H9 (cell line): ENCODE measurements at regions not wholly inside any gene's neighbourhood (a gene's known extent, or its start where the extent isn't known, plus 50 kb on each side); places are given as distances from the start of the nearest gene placed in this dataset.

Experiments
- DNase-seq: peaks from one replicate; pipeline ENCODE4 v3.0.0-alpha.2; 2017
- H2AFZ ChIP-seq: one replicate; pipeline ENCODE4 v1.6.1; 2013; ENCODE audit warnings: mild to moderate bottlenecking, low read length, control low read depth, moderate library complexity
- H2AK5ac ChIP-seq: 2 replicates; pipeline ENCODE4 v1.6.1; 2013; ENCODE audit warnings: low read length, control low read depth, mixed read lengths; ENCODE audit not compliant: insufficient read length
- H2BK120ac ChIP-seq: one replicate; pipeline ENCODE4 v1.6.1; 2013; ENCODE audit warnings: low read depth, mild to moderate bottlenecking, low read length, control low read depth, inconsistent platforms; ENCODE audit not compliant: poor library complexity, severe bottlenecking
- H2BK12ac ChIP-seq: 2 replicates; pipeline ENCODE4 v1.6.1; 2013; ENCODE audit warnings: low read length, control low read depth, mixed read lengths, low read depth; ENCODE audit not compliant: insufficient read length
- H2BK15ac ChIP-seq: 2 replicates; pipeline ENCODE4 v1.6.1; 2013; ENCODE audit warnings: low read depth, low read length, control low read depth
- H2BK20ac ChIP-seq: one replicate; pipeline ENCODE4 v1.6.1; 2013; ENCODE audit warnings: low read depth, mild to moderate bottlenecking, low read length, control low read depth, inconsistent platforms; ENCODE audit not compliant: poor library complexity, severe bottlenecking
- H2BK5ac ChIP-seq: 2 replicates; pipeline ENCODE4 v1.6.1; 2013; ENCODE audit warnings: low read length, control low read depth, mixed read lengths; ENCODE audit not compliant: insufficient read length
- H3K14ac ChIP-seq: 2 replicates; pipeline ENCODE4 v1.6.1; 2013; ENCODE audit warnings: low read length, control low read depth; ENCODE audit not compliant: insufficient read depth
- H3K18ac ChIP-seq: 2 replicates; pipeline ENCODE4 v1.6.1; 2013; ENCODE audit warnings: low read depth, mild to moderate bottlenecking, mixed read lengths, low read length, control low read depth; ENCODE audit not compliant: insufficient read length
- H3K23ac ChIP-seq: 2 replicates; pipeline ENCODE4 v1.6.1; 2013; ENCODE audit warnings: low read length, control low read depth, mixed read lengths, low read depth; ENCODE audit not compliant: insufficient read length
- H3K23me2 ChIP-seq: 2 replicates; pipeline ENCODE4 v1.6.1; 2013; ENCODE audit warnings: low read depth, mild to moderate bottlenecking, mixed read lengths, low read length, control low read depth; ENCODE audit not compliant: insufficient read length, poor library complexity, severe bottlenecking
- H3K27ac ChIP-seq: 2 replicates; pipeline ENCODE4 v1.5.1; 2013; ENCODE audit warnings: low read length, control low read depth, mixed read lengths, low read depth; ENCODE audit not compliant: insufficient read length
- H3K27me3 ChIP-seq: 2 replicates; pipeline ENCODE4 v1.6.1; 2013; ENCODE audit warnings: low read length, control low read depth, inconsistent platforms; ENCODE audit not compliant: insufficient read depth
- H3K4ac ChIP-seq: 2 replicates; pipeline ENCODE4 v1.6.1; 2013; ENCODE audit warnings: low read depth, mild to moderate bottlenecking, control low read depth, inconsistent platforms, low read length, moderate library complexity
- H3K4me1 ChIP-seq: 2 replicates; pipeline ENCODE4 v1.6.1; 2013; ENCODE audit warnings: low read length, control low read depth, inconsistent platforms; ENCODE audit not compliant: insufficient read depth
- H3K4me2 ChIP-seq: 2 replicates; pipeline ENCODE4 v1.6.1; 2013; ENCODE audit warnings: low read length, control low read depth, mixed read lengths; ENCODE audit not compliant: insufficient read length, insufficient read depth
- H3K56ac ChIP-seq: 2 replicates; pipeline ENCODE4 v1.6.1; 2013; ENCODE audit warnings: low read depth, mild to moderate bottlenecking, mixed read lengths, low read length, control low read depth; ENCODE audit not compliant: insufficient read length
- H3K79me1 ChIP-seq: 2 replicates; pipeline ENCODE4 v1.6.1; 2013; ENCODE audit warnings: low read depth, mild to moderate bottlenecking, moderate library complexity, low read length, control low read depth, inconsistent platforms; ENCODE audit not compliant: insufficient read depth, poor library complexity, severe bottlenecking
- H3K79me2 ChIP-seq: 2 replicates; pipeline ENCODE4 v1.6.1; 2013; ENCODE audit warnings: low read length, control low read depth, inconsistent platforms; ENCODE audit not compliant: insufficient read depth
- H3K9ac ChIP-seq: 2 replicates; pipeline ENCODE4 v1.6.1; 2013; ENCODE audit warnings: low read length, control low read depth, mixed read lengths; ENCODE audit not compliant: insufficient read length; ENCODE audit errors: extremely low read depth
- H3K9me3 ChIP-seq: one replicate; pipeline ENCODE4 v1.6.1; 2013; ENCODE audit warnings: low read depth, low read length, inconsistent platforms; ENCODE audit not compliant: control insufficient read depth
- H3T11ph ChIP-seq: one replicate; pipeline ENCODE4 v1.6.1; 2013; ENCODE audit warnings: mild to moderate bottlenecking, low read length, control low read depth, inconsistent platforms
- H4K20me1 ChIP-seq: one replicate; pipeline ENCODE4 v1.6.1; 2013; ENCODE audit not compliant: control insufficient read depth, insufficient read length, insufficient read depth
- H4K5ac ChIP-seq: 2 replicates; pipeline ENCODE4 v1.6.1; 2013; ENCODE audit warnings: low read depth, mild to moderate bottlenecking, mixed read lengths, low read length, control low read depth; ENCODE audit not compliant: insufficient read length
- H4K8ac ChIP-seq: replicated peaks from 2 replicates; pipeline ENCODE4 v1.6.1; 2013; ENCODE audit warnings: low read length, control low read depth, mixed read lengths, low read depth; ENCODE audit not compliant: insufficient read length
- H4K91ac ChIP-seq: 2 replicates; pipeline ENCODE4 v1.6.1; 2013; ENCODE audit warnings: low read depth, mild to moderate bottlenecking, moderate library complexity, mixed read lengths, low read length, control low read depth; ENCODE audit not compliant: insufficient read length
- H3K27ac Mint-ChIP-seq, 3 experiments: 2 replicates in 2 of 3; 3 replicates in 1 of 3; pipeline ENCODE4 v1.8.0; 2020 to 2021; ENCODE audit warnings: mixed read lengths in 3 of 3, mild to moderate bottlenecking in 1 of 3, moderate library complexity in 1 of 3
- H3K27me3 Mint-ChIP-seq: 2 replicates; pipeline ENCODE4 v1.8.0; 2021; ENCODE audit warnings: low read depth, mild to moderate bottlenecking, moderate library complexity, mixed read lengths
- H3K36me3 Mint-ChIP-seq, 3 experiments: 2 replicates in 2 of 3; 3 replicates in 1 of 3; pipeline ENCODE4 v1.8.0; 2020 to 2021; ENCODE audit warnings: low read depth in 3 of 3, mixed read lengths in 3 of 3; ENCODE audit not compliant: insufficient read depth in 1 of 3
- H3K4me1 Mint-ChIP-seq, 2 experiments: 2 replicates each; pipeline ENCODE4 v1.8.0; 2020; ENCODE audit warnings: mixed read lengths in 2 of 2
- H3K4me3 Mint-ChIP-seq, 2 experiments: 2 replicates in 1 of 2; 3 replicates in 1 of 2; pipeline ENCODE4 v1.8.0; 2020 to 2021; ENCODE audit warnings: mild to moderate bottlenecking in 2 of 2, mixed read lengths in 2 of 2, moderate library complexity in 1 of 2
- H3K9me3 Mint-ChIP-seq, 2 experiments: 2 replicates in 1 of 2; 3 replicates in 1 of 2; pipeline ENCODE4 v1.8.0; 2020; ENCODE audit warnings: mild to moderate bottlenecking in 2 of 2, mixed read lengths in 2 of 2, moderate library complexity in 1 of 2
- CTCF ChIP-seq: fragments of 200-600 bp; sonication (generic); conservative IDR thresholded peaks from 3 replicates; pipeline ENCODE4 v1.8.0; 2021; ENCODE audit warnings: antibody characterized with exemption, mild to moderate bottlenecking
- WGBS: extraction: QIAGEN DNeasy Blood & Tissue Kit; methylation state at CpG from one replicate; pipeline ENCODE4 v1.1.7; 2013; ENCODE audit warnings: missing lambda C conversion rate, low lambda C conversion rate, mixed read lengths; ENCODE audit not compliant: insufficient read length; ENCODE audit errors: extremely low coverage; 5-methylcytosine and 5-hydroxymethylcytosine counted together

GRCh38 chr17:69762359-69762758 is 312.7 kb upstream of the KCNJ16 start:
- Histone ChIP-seq H2AFZ (no peak overlapping the region), H3K23me2 (no peaks in the 10 kb centered on the region)

More at GRCh38 chr17:69762359-69762758, 312.7 kb upstream of the KCNJ16 start:
- no peak overlapping the region for H3K18ac ChIP-seq
- H2BK120ac ChIP-seq: no peak overlapping the region
- no peak overlapping the region for H2BK5ac ChIP-seq
- no peak for TF ChIP-seq CTCF
- no peak overlapping the region for H2BK15ac ChIP-seq
- H3K4ac ChIP-seq: no peak overlapping the region
- Mint-ChIP-seq H3K4me1 (peaks cover 9 to 10% of the 10 kb centered on the region in 2 experiments), H3K9me3 (no peaks in the 10 kb centered on the region), H3K27ac (no peak overlapping the region; a peak in 1 of 7 replicates), H3K36me3 (0 out of 7 replicates have a peak, but pooled peaks cover 0 to 2% (median 0%) of the 10 kb centered on the region in 3 experiments), H3K27me3 (no peaks in the 10 kb centered on the region), H3K4me3 (no peak overlapping the region)
- no peak overlapping the region for H4K91ac ChIP-seq
- no peaks in the 10 kb centered on the region for H3K79me2 ChIP-seq
- no CpG with 5 or more reads among the region's 1 CpG for WGBS
- H4K8ac ChIP-seq: no peak overlapping the region
- H3K79me1 ChIP-seq: no peaks in the 10 kb centered on the region
- H3K9me3 ChIP-seq: no peaks in the 10 kb centered on the region
- H2BK12ac ChIP-seq: no peak overlapping the region
- H3K4me1 ChIP-seq: no peaks in the 10 kb centered on the region
- no peak overlapping the region for H3K4me2 ChIP-seq
- no peak overlapping the region for H2AK5ac ChIP-seq
- no peak overlapping the region for H3K56ac ChIP-seq
- no peak overlapping the region for H3K27ac ChIP-seq
- no peaks in the 10 kb centered on the region for H3K27me3 ChIP-seq
- no peak overlapping the region for H3K23ac ChIP-seq
- H3K9ac ChIP-seq: no peak overlapping the region
- H4K5ac ChIP-seq: no peak overlapping the region
- H3K14ac ChIP-seq: no peak overlapping the region
- H4K20me1 ChIP-seq: no peaks in the 10 kb centered on the region
- no peak overlapping the region for H2BK20ac ChIP-seq
- H3T11ph ChIP-seq: no peak overlapping the region
- no peak for DNase-seq
